ENCODE measurements at regions not wholly inside any gene's neighbourhood (a gene's known extent, or its start where the extent isn't known, plus 50 kb on each side); places are given as distances from the start of the nearest gene placed in this dataset.

- intact Hi-C loops (cut with DNase I) = no loop called here
- no peak for DNase-seq (ENCODE audit: low spot score)
- TF ChIP-seq POLR2AphosphoS5 (IDR thresholded peaks at IDR 0.05) (no peak), CTCF (IDR thresholded peaks at IDR 0.05) (no peak), POLR2A (IDR thresholded peaks at IDR 0.05) (no peak)
- Histone ChIP-seq H3K4me1 (replicated peaks) (no peaks in the 10 kb centered on the region), H3K9me3 (no peaks in the 10 kb centered on the region), H3K27ac (no peak overlapping the region), H3K27me3 (replicated peaks; ENCODE audit: insufficient read depth) (no peaks in the 10 kb centered on the region), H3K4me3 (no peak overlapping the region), H3K36me3 (no peaks in the 10 kb centered on the region)
Measured at GRCh38 chr6:85703406-85703805, 60.7 kb upstream of the SYNCRIP start.

Small RNA genes in the stretch of these regions (small RNA-seq; reads per million reads assigned to genes)
- gene RF00019 = 0 reads per million in 2 donors
- gene RN7SL643P = 0 reads per million in 2 donors
- gene RNU4-12P = 0 reads per million in 2 donors
- gene RNU4-72P = 0 reads per million in 2 donors
- 0 reads per million in 2 donors for gene SMIM11P1

Measured in prostate gland (tissue), 2 donors.